ENCODE measurements at regions not wholly inside any gene's neighbourhood (a gene's known extent, or its start where the extent isn't known, plus 50 kb on each side); places are given as distances from the start of the nearest gene placed in this dataset.

DNA sequence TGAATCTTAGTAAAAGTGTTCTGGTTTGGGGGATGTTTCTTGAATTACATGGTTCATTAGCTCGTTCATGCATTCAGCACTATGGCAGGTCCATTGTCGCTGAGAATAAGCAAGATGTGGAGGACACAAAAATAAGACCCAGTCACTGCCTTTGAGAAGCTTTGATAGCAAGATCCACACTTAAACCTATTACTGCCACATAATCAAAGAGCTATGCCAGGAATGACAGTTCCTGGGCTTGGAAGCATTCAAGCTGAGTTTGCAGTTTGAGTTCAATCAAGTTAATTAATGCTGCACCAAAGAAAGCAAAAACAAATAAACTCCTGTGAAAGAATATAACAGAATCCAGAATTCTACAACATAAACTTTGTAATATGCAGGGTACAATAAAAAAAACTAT lies 131.8 kb downstream of the MIS18A start:
- Histone ChIP-seq H3K14ac (ENCODE audit: low read length in 2 of 2) (no peak overlapping the region), H3K4me3 (ENCODE audit: insufficient read depth in 1 of 2, low read depth in 1 of 2, low read length in 2 of 2) (no peak overlapping the region), H4K91ac (ENCODE audit: low read length) (no peak overlapping the region), H3K79me1 (replicated peaks; ENCODE audit: low read length, poor library complexity, severe bottlenecking) (no peaks in the 10 kb centered on the region), H3K23ac (ENCODE audit: low read length in 2 of 2) (no peak overlapping the region), H3K36me3 (ENCODE audit: control insufficient read depth in 1 of 2, insufficient read depth in 2 of 2, low read depth in 1 of 2, low read length in 2 of 2) (no peaks in the 10 kb centered on the region), H3K4me1 (ENCODE audit: control insufficient read depth, insufficient read depth, low read depth, low read length) (peaks cover 1% of the 10 kb centered on the region), H2AK5ac (ENCODE audit: low read length, severe bottlenecking) (no peak overlapping the region), H3K4me2 (ENCODE audit: low read length, poor library complexity, severe bottlenecking) (no peak overlapping the region), H3K27me3 (ENCODE audit: control insufficient read depth in 1 of 2, insufficient read depth in 1 of 2, low read length in 2 of 2) (peaks cover 0 to 5% of the 10 kb centered on the region in 2 experiments), H2BK15ac (ENCODE audit: low read depth, poor library complexity, severe bottlenecking) (no peak overlapping the region), H4K8ac (ENCODE audit: low read length) (no peak overlapping the region), H3K4ac (ENCODE audit: low read depth in 1 of 2, low read length in 2 of 2) (no peak overlapping the region), H3K9ac (ENCODE audit: low read length) (no peak overlapping the region), H3K9me3 (ENCODE audit: control insufficient read depth, low read length) (no peaks in the 10 kb centered on the region), H2AFZ (ENCODE audit: low read depth, low read length) (peak overlapping the region; percentile 14), H2BK5ac (ENCODE audit: low read depth, low read length, poor library complexity, severe bottlenecking) (no peak overlapping the region), H3K27ac (ENCODE audit: low read length, poor library complexity, severe bottlenecking) (no peak overlapping the region), H2BK120ac (ENCODE audit: low read depth, low read length) (no peak overlapping the region), H3K18ac (ENCODE audit: low read depth in 1 of 2, low read length in 2 of 2) (no peak overlapping the region), H2BK12ac (ENCODE audit: low read length in 2 of 2) (no peak overlapping the region)
- WGBS, result 76% methylated on average over 2 of the region's 2 CpGs
- no peak for DNase-seq

DNA sequence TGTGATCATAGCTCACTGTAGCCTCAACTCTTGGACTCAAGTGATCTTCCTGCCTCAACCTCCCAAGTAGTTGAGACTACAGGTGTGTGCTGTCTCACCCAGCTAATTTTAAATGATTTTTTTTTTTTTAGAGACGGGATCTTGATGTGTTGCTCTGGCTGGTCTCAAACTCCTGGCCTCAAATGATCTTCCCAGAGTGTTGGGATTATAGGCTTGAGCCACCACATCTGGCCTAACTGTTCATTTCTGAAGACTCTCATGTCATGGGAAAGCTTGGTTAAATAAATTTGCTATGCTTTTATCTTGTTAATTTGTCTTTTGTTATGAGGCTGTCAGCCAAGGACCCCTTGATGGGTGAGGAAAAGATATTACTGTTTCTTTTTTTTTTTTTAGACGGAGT lies 134.0 kb downstream of the MIS18A start:
- WGBS, result 91% methylated on average over 2 of the region's 2 CpGs
- no peak overlapping the region for H4K8ac ChIP-seq (ENCODE audit: low read length)
- no peak overlapping the region for H3K4me3 ChIP-seq (ENCODE audit: insufficient read depth in 1 of 2, low read depth in 1 of 2, low read length in 2 of 2)
- H3K27ac ChIP-seq (ENCODE audit: low read length, poor library complexity, severe bottlenecking), result no peak overlapping the region
- no peak overlapping the region for H3K14ac ChIP-seq (ENCODE audit: low read length in 2 of 2)
- no peak overlapping the region for H2BK120ac ChIP-seq (ENCODE audit: low read depth, low read length)
- H2BK12ac ChIP-seq (ENCODE audit: low read length in 2 of 2), result no peak overlapping the region
- no peak overlapping the region for H2BK15ac ChIP-seq (ENCODE audit: low read depth, poor library complexity, severe bottlenecking)
- no peak overlapping the region for H3K9ac ChIP-seq (ENCODE audit: low read length)
- H3K4me1 ChIP-seq (ENCODE audit: control insufficient read depth, insufficient read depth, low read depth, low read length), result no peaks in the 10 kb centered on the region
- H3K36me3 ChIP-seq (ENCODE audit: control insufficient read depth in 1 of 2, insufficient read depth in 2 of 2, low read depth in 1 of 2, low read length in 2 of 2), result no peaks in the 10 kb centered on the region
- no peak overlapping the region for H2BK5ac ChIP-seq (ENCODE audit: low read depth, low read length, poor library complexity, severe bottlenecking)
- no peak for DNase-seq
- no peaks in the 10 kb centered on the region for H3K79me1 ChIP-seq (replicated peaks; ENCODE audit: low read length, poor library complexity, severe bottlenecking)
- peaks cover 0 to 5% of the 10 kb centered on the region in 2 experiments for H3K27me3 ChIP-seq (ENCODE audit: control insufficient read depth in 1 of 2, insufficient read depth in 1 of 2, low read length in 2 of 2)
- no peaks in the 10 kb centered on the region for H3K9me3 ChIP-seq (ENCODE audit: control insufficient read depth, low read length)
- no peak overlapping the region for H3K4ac ChIP-seq (ENCODE audit: low read depth in 1 of 2, low read length in 2 of 2)
- H3K23ac ChIP-seq (ENCODE audit: low read length in 2 of 2), result no peak overlapping the region
- H2AK5ac ChIP-seq (ENCODE audit: low read length, severe bottlenecking), result no peak overlapping the region
- H3K4me2 ChIP-seq (ENCODE audit: low read length, poor library complexity, severe bottlenecking), result no peak overlapping the region
- H3K18ac ChIP-seq (ENCODE audit: low read depth in 1 of 2, low read length in 2 of 2), result no peak overlapping the region
- no peak overlapping the region for H4K91ac ChIP-seq (ENCODE audit: low read length)
- no peak overlapping the region for H2AFZ ChIP-seq (ENCODE audit: low read depth, low read length)

GRCh38 chr21:32143241-32143939 lies 135.5 kb downstream of the MIS18A start:
- H3K4ac ChIP-seq (ENCODE audit: low read depth in 1 of 2, low read length in 2 of 2), result no peak overlapping the region
- no peak overlapping the region for H2AFZ ChIP-seq (ENCODE audit: low read depth, low read length)
- H3K27ac ChIP-seq (ENCODE audit: low read length, poor library complexity, severe bottlenecking), result no peak overlapping the region
- 53% methylated on average over 13 of the region's 13 CpGs for WGBS
- no peak overlapping the region for H3K14ac ChIP-seq (ENCODE audit: low read length in 2 of 2)
- H3K79me1 ChIP-seq (replicated peaks; ENCODE audit: low read length, poor library complexity, severe bottlenecking), result no peaks in the 10 kb centered on the region
- no peak overlapping the region for H3K23ac ChIP-seq (ENCODE audit: low read length in 2 of 2)
- no peak overlapping the region for H2BK5ac ChIP-seq (ENCODE audit: low read depth, low read length, poor library complexity, severe bottlenecking)
- no peak overlapping the region for H3K18ac ChIP-seq (ENCODE audit: low read depth in 1 of 2, low read length in 2 of 2)
- DNase-seq, result no peak
- no peaks in the 10 kb centered on the region for H3K36me3 ChIP-seq (ENCODE audit: control insufficient read depth in 1 of 2, insufficient read depth in 2 of 2, low read depth in 1 of 2, low read length in 2 of 2)
- no peaks in the 10 kb centered on the region for H3K4me1 ChIP-seq (ENCODE audit: control insufficient read depth, insufficient read depth, low read depth, low read length)
- H3K4me2 ChIP-seq (ENCODE audit: low read length, poor library complexity, severe bottlenecking), result no peak overlapping the region
- H4K8ac ChIP-seq (ENCODE audit: low read length), result no peak overlapping the region
- no peak overlapping the region for H2BK12ac ChIP-seq (ENCODE audit: low read length in 2 of 2)
- peak overlapping the region in 1 of 2 experiments; percentile 60 for H3K4me3 ChIP-seq (ENCODE audit: insufficient read depth in 1 of 2, low read depth in 1 of 2, low read length in 2 of 2)
- H3K27me3 ChIP-seq (ENCODE audit: control insufficient read depth in 1 of 2, insufficient read depth in 1 of 2, low read length in 2 of 2), result peaks cover 0 to 5% of the 10 kb centered on the region in 2 experiments
- no peaks in the 10 kb centered on the region for H3K9me3 ChIP-seq (ENCODE audit: control insufficient read depth, low read length)
- no peak overlapping the region for H2AK5ac ChIP-seq (ENCODE audit: low read length, severe bottlenecking)
- peak overlapping the region; percentile 67 for H3K9ac ChIP-seq (ENCODE audit: low read length)
- no peak overlapping the region for H2BK120ac ChIP-seq (ENCODE audit: low read depth, low read length)
- H4K91ac ChIP-seq (ENCODE audit: low read length), result no peak overlapping the region
- no peak overlapping the region for H2BK15ac ChIP-seq (ENCODE audit: low read depth, poor library complexity, severe bottlenecking)

DNA sequence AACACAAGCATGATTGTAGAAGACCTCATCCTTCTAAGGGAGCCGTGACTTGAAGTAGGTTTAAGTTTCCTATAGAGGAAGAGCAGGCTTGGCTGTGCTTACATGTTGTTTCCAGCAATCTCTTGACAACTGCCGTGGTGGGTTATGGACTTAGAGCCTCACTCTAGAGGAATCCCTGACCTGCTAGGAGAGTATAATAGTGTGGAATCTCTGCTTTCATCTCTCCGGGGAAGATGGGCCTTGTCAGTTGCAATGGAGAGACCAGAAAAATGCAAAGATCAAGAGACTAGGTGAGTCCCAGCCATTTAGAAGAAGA lies 137.6 kb downstream of the MIS18A start:
- Histone ChIP-seq H3K4me2 (ENCODE audit: low read length, poor library complexity, severe bottlenecking) (no peak overlapping the region), H3K27ac (ENCODE audit: low read length, poor library complexity, severe bottlenecking) (no peak overlapping the region), H2AK5ac (ENCODE audit: low read length, severe bottlenecking) (no peak overlapping the region), H3K4me3 (ENCODE audit: insufficient read depth in 1 of 2, low read depth in 1 of 2, low read length in 2 of 2) (no peak overlapping the region), H3K18ac (ENCODE audit: low read depth in 1 of 2, low read length in 2 of 2) (no peak overlapping the region), H2BK5ac (ENCODE audit: low read depth, low read length, poor library complexity, severe bottlenecking) (no peak overlapping the region), H3K4me1 (ENCODE audit: control insufficient read depth, insufficient read depth, low read depth, low read length) (no peaks in the 10 kb centered on the region), H2BK12ac (ENCODE audit: low read length in 2 of 2) (no peak overlapping the region), H2AFZ (ENCODE audit: low read depth, low read length) (no peak overlapping the region), H2BK15ac (ENCODE audit: low read depth, poor library complexity, severe bottlenecking) (no peak overlapping the region), H3K14ac (ENCODE audit: low read length in 2 of 2) (no peak overlapping the region), H3K23ac (ENCODE audit: low read length in 2 of 2) (no peak overlapping the region), H4K91ac (ENCODE audit: low read length) (no peak overlapping the region), H3K9ac (ENCODE audit: low read length) (peak overlapping the region; percentile 62), H2BK120ac (ENCODE audit: low read depth, low read length) (no peak overlapping the region), H3K36me3 (ENCODE audit: control insufficient read depth in 1 of 2, insufficient read depth in 2 of 2, low read depth in 1 of 2, low read length in 2 of 2) (no peaks in the 10 kb centered on the region), H3K4ac (ENCODE audit: low read depth in 1 of 2, low read length in 2 of 2) (no peak overlapping the region), H3K9me3 (ENCODE audit: control insufficient read depth, low read length) (peaks cover 6% of the 10 kb centered on the region), H3K79me1 (replicated peaks; ENCODE audit: low read length, poor library complexity, severe bottlenecking) (no peaks in the 10 kb centered on the region), H3K27me3 (ENCODE audit: control insufficient read depth in 1 of 2, insufficient read depth in 1 of 2, low read length in 2 of 2) (peaks cover 0 to 5% of the 10 kb centered on the region in 2 experiments), H4K8ac (ENCODE audit: low read length) (no peak overlapping the region)
- no peak for DNase-seq
- WGBS, result 69% methylated on average over 3 of the region's 3 CpGs
